ENCODE measurements at regions not wholly inside any gene's neighbourhood (a gene's known extent, or its start where the extent isn't known, plus 50 kb on each side); places are given as distances from the start of the nearest gene placed in this dataset.

- Histone ChIP-seq H3K27ac (ENCODE audit: insufficient read depth, low read depth, low read length) (no peak overlapping the region), H2AFZ (ENCODE audit: low read depth, low read length) (no peak overlapping the region), H3K9me1 (replicated peaks; ENCODE audit: control insufficient read depth, extremely low read depth, insufficient read depth, low read length) (no peaks in the 10 kb centered on the region), H3K9ac (replicated peaks; ENCODE audit: extremely low read depth, insufficient read depth, low read length) (no peak overlapping the region), H3K79me2 (ENCODE audit: control insufficient read depth, insufficient read depth, low read length) (no peaks in the 10 kb centered on the region), H3K9me3 (replicated peaks; ENCODE audit: control insufficient read depth, insufficient read depth, low read length) (no peaks in the 10 kb centered on the region), H3K4me3 (replicated peaks in 1 of 3; ENCODE audit: insufficient read depth in 1 of 3, low read depth in 1 of 3, low read length in 3 of 3) (no peak overlapping the region), H3K36me3 (ENCODE audit: control insufficient read depth in 2 of 2, extremely low read depth in 1 of 2, insufficient read depth in 2 of 2, low read length in 2 of 2) (no peaks in the 10 kb centered on the region), H3K4me1 (ENCODE audit: control insufficient read depth, extremely low read depth, insufficient read depth, low read length) (no peaks in the 10 kb centered on the region), H4K20me1 (replicated peaks; ENCODE audit: control insufficient read depth, extremely low read depth, insufficient read depth, low read length) (no peaks in the 10 kb centered on the region), H3K27me3 (ENCODE audit: control insufficient read depth in 2 of 2, insufficient read depth in 2 of 2, low read length in 2 of 2) (peaks cover 0 to 4% of the 10 kb centered on the region in 2 experiments), H3K4me2 (ENCODE audit: insufficient read depth, low read length) (no peak overlapping the region)
- no peak for DNase-seq (ENCODE audit: low read depth, low spot score)
- dilution Hi-C loops (cut with MboI; ENCODE audit: extremely low pct_ligation_motif_present, low sequenced_read_pairs) = no loop called here
- TF ChIP-seq MYC (IDR thresholded peaks at IDR 0.05; ENCODE audit: low read depth, low read length) = no peak
- no peak for TF ChIP-seq GATA2 (IDR thresholded peaks at IDR 0.05; ENCODE audit: insufficient read depth, insufficient read length, low read depth, low read length)
- no peak for TF ChIP-seq EZH2 (IDR thresholded peaks at IDR 0.05; ENCODE audit: borderline replicate concordance, low read depth, low read length, severe bottlenecking)
- TF ChIP-seq JUN (IDR thresholded peaks at IDR 0.05; ENCODE audit: borderline replicate concordance, insufficient read depth, insufficient read length, low read depth) = no peak
- no peak for TF ChIP-seq POLR2AphosphoS5 (IDR thresholded peaks at IDR 0.05; ENCODE audit: insufficient read depth, low read depth, low read length)
- TF ChIP-seq POLR2A (IDR thresholded peaks at IDR 0.05; ENCODE audit: low read depth, low read length) = no peak
- TF ChIP-seq FOS (IDR thresholded peaks at IDR 0.05; ENCODE audit: borderline replicate concordance, insufficient read depth, low read length) = no peak
- no peak for TF ChIP-seq MAX (IDR thresholded peaks at IDR 0.05; ENCODE audit: insufficient read depth, insufficient read length)
- no peak for TF ChIP-seq CTCF (IDR thresholded peaks at IDR 0.05; ENCODE audit: extremely low read depth in 1 of 2, insufficient read depth in 1 of 2, low read depth in 1 of 2, low read length in 2 of 2)
- FAIRE-seq = no peak
- ChIA-PET CTCF (no interaction called here), POLR2A (no interaction called here)
- no TSS peak for BruUV-seq (replicated peaks)
- intact Hi-C loops (cut with micrococcal nuclease) = no loop called here
Measured at GRCh38 chr18:25587545-25587944, 235.6 kb upstream of the ZNF521 start.
